ENCODE measurements at regions not wholly inside any gene's neighbourhood (a gene's known extent, or its start where the extent isn't known, plus 50 kb on each side); places are given as distances from the start of the nearest gene placed in this dataset.

- Histone ChIP-seq H3K9me3 (ENCODE audit: low read length) (no peaks in the 10 kb centered on the region), H3K4me2 (ENCODE audit: low read depth, low read length, poor library complexity, severe bottlenecking) (no peak overlapping the region), H3K9ac (ENCODE audit: low read length) (no peak overlapping the region), H3K4me3 (ENCODE audit: low read length) (no peak overlapping the region), H3K36me3 (ENCODE audit: insufficient read depth, low read length) (no peaks in the 10 kb centered on the region), H2AFZ (ENCODE audit: low read length) (no peak overlapping the region), H3K27ac (ENCODE audit: low read length) (no peak overlapping the region), H3K79me2 (ENCODE audit: low read length) (no peaks in the 10 kb centered on the region), H3K9me2 (replicated peaks; ENCODE audit: insufficient read depth, low read length) (no peaks in the 10 kb centered on the region), H3K4me1 (ENCODE audit: low read length) (no peaks in the 10 kb centered on the region), H4K20me1 (ENCODE audit: insufficient read depth, low read depth, low read length) (no peaks in the 10 kb centered on the region), H3K27me3 (ENCODE audit: low read length) (no peaks in the 10 kb centered on the region)
- DNase-seq = no peak
These were observed 772.9 kb upstream of the TENM3 start for GRCh38 chr4:181470306-181470705.

- Histone ChIP-seq H3K27me3 (ENCODE audit: low read length) (no peaks in the 10 kb centered on the region), H4K20me1 (ENCODE audit: insufficient read depth, low read depth, low read length) (no peaks in the 10 kb centered on the region), H3K4me2 (ENCODE audit: low read depth, low read length, poor library complexity, severe bottlenecking) (no peak overlapping the region), H3K9me3 (ENCODE audit: low read length) (no peaks in the 10 kb centered on the region), H3K4me3 (ENCODE audit: low read length) (no peak overlapping the region), H3K79me2 (ENCODE audit: low read length) (no peaks in the 10 kb centered on the region), H3K4me1 (ENCODE audit: low read length) (no peaks in the 10 kb centered on the region), H3K27ac (ENCODE audit: low read length) (no peak overlapping the region), H3K9me2 (replicated peaks; ENCODE audit: insufficient read depth, low read length) (no peaks in the 10 kb centered on the region), H2AFZ (ENCODE audit: low read length) (no peak overlapping the region), H3K9ac (ENCODE audit: low read length) (no peak overlapping the region), H3K36me3 (ENCODE audit: insufficient read depth, low read length) (no peaks in the 10 kb centered on the region)
- DNase-seq = no peak
These were observed 767.8 kb upstream of the TENM3 start for GRCh38 chr4:181475359-181475758.

- H3K27ac ChIP-seq (ENCODE audit: low read length) = no peak overlapping the region
- H3K79me2 ChIP-seq (ENCODE audit: low read length) = no peaks in the 10 kb centered on the region
- no peak overlapping the region for H2AFZ ChIP-seq (ENCODE audit: low read length)
- no peaks in the 10 kb centered on the region for H3K9me2 ChIP-seq (replicated peaks; ENCODE audit: insufficient read depth, low read length)
- H3K4me3 ChIP-seq (ENCODE audit: low read length) = no peak overlapping the region
- no peak overlapping the region for H3K9ac ChIP-seq (ENCODE audit: low read length)
- H3K27me3 ChIP-seq (ENCODE audit: low read length) = no peaks in the 10 kb centered on the region
- no peak for DNase-seq
- H4K20me1 ChIP-seq (ENCODE audit: insufficient read depth, low read depth, low read length) = no peaks in the 10 kb centered on the region
- H3K4me2 ChIP-seq (ENCODE audit: low read depth, low read length, poor library complexity, severe bottlenecking) = no peak overlapping the region
- no peaks in the 10 kb centered on the region for H3K4me1 ChIP-seq (ENCODE audit: low read length)
- no peaks in the 10 kb centered on the region for H3K36me3 ChIP-seq (ENCODE audit: insufficient read depth, low read length)
- H3K9me3 ChIP-seq (ENCODE audit: low read length) = no peaks in the 10 kb centered on the region
These were observed 767.3 kb upstream of the TENM3 start for GRCh38 chr4:181475781-181476507.

GRCh38 chr4:181476508-181476890 is 766.7 kb upstream of the TENM3 start:
- Histone ChIP-seq H3K27ac (ENCODE audit: low read length) (no peak overlapping the region), H3K4me1 (ENCODE audit: low read length) (no peaks in the 10 kb centered on the region), H3K27me3 (ENCODE audit: low read length) (no peaks in the 10 kb centered on the region), H3K4me3 (ENCODE audit: low read length) (no peak overlapping the region), H3K36me3 (ENCODE audit: insufficient read depth, low read length) (no peaks in the 10 kb centered on the region), H3K9ac (ENCODE audit: low read length) (no peak overlapping the region), H2AFZ (ENCODE audit: low read length) (no peak overlapping the region), H4K20me1 (ENCODE audit: insufficient read depth, low read depth, low read length) (no peaks in the 10 kb centered on the region), H3K79me2 (ENCODE audit: low read length) (no peaks in the 10 kb centered on the region), H3K4me2 (ENCODE audit: low read depth, low read length, poor library complexity, severe bottlenecking) (no peak overlapping the region), H3K9me3 (ENCODE audit: low read length) (no peaks in the 10 kb centered on the region), H3K9me2 (replicated peaks; ENCODE audit: insufficient read depth, low read length) (no peaks in the 10 kb centered on the region)
- no peak for DNase-seq

- no peaks in the 10 kb centered on the region for H3K4me1 ChIP-seq (ENCODE audit: low read length)
- H3K27ac ChIP-seq (ENCODE audit: low read length) = no peak overlapping the region
- H3K9me3 ChIP-seq (ENCODE audit: low read length) = no peaks in the 10 kb centered on the region
- no peak for DNase-seq
- no peaks in the 10 kb centered on the region for H3K79me2 ChIP-seq (ENCODE audit: low read length)
- H3K27me3 ChIP-seq (ENCODE audit: low read length) = no peaks in the 10 kb centered on the region
- no peaks in the 10 kb centered on the region for H3K36me3 ChIP-seq (ENCODE audit: insufficient read depth, low read length)
- no peaks in the 10 kb centered on the region for H3K9me2 ChIP-seq (replicated peaks; ENCODE audit: insufficient read depth, low read length)
- no peak overlapping the region for H3K4me2 ChIP-seq (ENCODE audit: low read depth, low read length, poor library complexity, severe bottlenecking)
- no peak overlapping the region for H3K4me3 ChIP-seq (ENCODE audit: low read length)
- no peak overlapping the region for H3K9ac ChIP-seq (ENCODE audit: low read length)
- H2AFZ ChIP-seq (ENCODE audit: low read length) = no peak overlapping the region
- no peaks in the 10 kb centered on the region for H4K20me1 ChIP-seq (ENCODE audit: insufficient read depth, low read depth, low read length)
These were observed 765.6 kb upstream of the TENM3 start for GRCh38 chr4:181477591-181477990.

GRCh38 chr4:181478656-181479055 is 764.5 kb upstream of the TENM3 start:
- H3K27ac ChIP-seq (ENCODE audit: low read length) = no peak overlapping the region
- no peaks in the 10 kb centered on the region for H3K27me3 ChIP-seq (ENCODE audit: low read length)
- no peak overlapping the region for H3K4me2 ChIP-seq (ENCODE audit: low read depth, low read length, poor library complexity, severe bottlenecking)
- no peaks in the 10 kb centered on the region for H3K36me3 ChIP-seq (ENCODE audit: insufficient read depth, low read length)
- no peaks in the 10 kb centered on the region for H3K79me2 ChIP-seq (ENCODE audit: low read length)
- H3K9me3 ChIP-seq (ENCODE audit: low read length) = no peaks in the 10 kb centered on the region
- no peak overlapping the region for H3K4me3 ChIP-seq (ENCODE audit: low read length)
- H3K9ac ChIP-seq (ENCODE audit: low read length) = no peak overlapping the region
- DNase-seq = no peak
- no peaks in the 10 kb centered on the region for H3K4me1 ChIP-seq (ENCODE audit: low read length)
- no peak overlapping the region for H2AFZ ChIP-seq (ENCODE audit: low read length)
- H4K20me1 ChIP-seq (ENCODE audit: insufficient read depth, low read depth, low read length) = no peaks in the 10 kb centered on the region
- no peaks in the 10 kb centered on the region for H3K9me2 ChIP-seq (replicated peaks; ENCODE audit: insufficient read depth, low read length)

- no peaks in the 10 kb centered on the region for H3K4me1 ChIP-seq (ENCODE audit: low read length)
- H3K79me2 ChIP-seq (ENCODE audit: low read length) = no peaks in the 10 kb centered on the region
- H4K20me1 ChIP-seq (ENCODE audit: insufficient read depth, low read depth, low read length) = no peaks in the 10 kb centered on the region
- no peak overlapping the region for H3K27ac ChIP-seq (ENCODE audit: low read length)
- no peaks in the 10 kb centered on the region for H3K9me3 ChIP-seq (ENCODE audit: low read length)
- no peak overlapping the region for H3K4me2 ChIP-seq (ENCODE audit: low read depth, low read length, poor library complexity, severe bottlenecking)
- no peak overlapping the region for H2AFZ ChIP-seq (ENCODE audit: low read length)
- H3K4me3 ChIP-seq (ENCODE audit: low read length) = no peak overlapping the region
- no peak overlapping the region for H3K9ac ChIP-seq (ENCODE audit: low read length)
- no peak for DNase-seq
- no peaks in the 10 kb centered on the region for H3K27me3 ChIP-seq (ENCODE audit: low read length)
- H3K36me3 ChIP-seq (ENCODE audit: insufficient read depth, low read length) = no peaks in the 10 kb centered on the region
- no peaks in the 10 kb centered on the region for H3K9me2 ChIP-seq (replicated peaks; ENCODE audit: insufficient read depth, low read length)
These were observed 764.1 kb upstream of the TENM3 start for GRCh38 chr4:181479141-181479540.

GRCh38 chr4:181484396-181484795 is 758.8 kb upstream of the TENM3 start:
- Histone ChIP-seq H3K9me2 (replicated peaks; ENCODE audit: insufficient read depth, low read length) (no peaks in the 10 kb centered on the region), H3K4me2 (ENCODE audit: low read depth, low read length, poor library complexity, severe bottlenecking) (no peak overlapping the region), H3K9me3 (ENCODE audit: low read length) (no peaks in the 10 kb centered on the region), H3K27me3 (ENCODE audit: low read length) (no peaks in the 10 kb centered on the region), H3K27ac (ENCODE audit: low read length) (no peak overlapping the region), H3K79me2 (ENCODE audit: low read length) (no peaks in the 10 kb centered on the region), H3K4me1 (ENCODE audit: low read length) (no peaks in the 10 kb centered on the region), H3K4me3 (ENCODE audit: low read length) (no peak overlapping the region), H2AFZ (ENCODE audit: low read length) (no peak overlapping the region), H3K36me3 (ENCODE audit: insufficient read depth, low read length) (no peaks in the 10 kb centered on the region), H4K20me1 (ENCODE audit: insufficient read depth, low read depth, low read length) (no peaks in the 10 kb centered on the region), H3K9ac (ENCODE audit: low read length) (no peak overlapping the region)
- DNase-seq = no peak
